GM12864 (cell line): ENCODE measurements at regions not wholly inside any gene's neighbourhood (a gene's known extent, or its start where the extent isn't known, plus 50 kb on each side); places are given as distances from the start of the nearest gene placed in this dataset.
"Not testable (repeated sequence)": the region's sequence is repeated elsewhere in the genome, so short reads cannot be mapped to it uniquely, and the experiment has no call there.

Experiments used
- DNase-seq: peaks from one replicate; pipeline ENCODE4 v3.0.0-alpha.2; 2011; ENCODE audit warnings: low read depth
- H3K4me3 ChIP-seq: 2 replicates; pipeline ENCODE4 v1.5.1; 2011; ENCODE audit warnings: mild to moderate bottlenecking, low read depth, low read length, control low read depth
- CTCF ChIP-seq: IDR thresholded peaks from 2 replicates; pipeline ENCODE4 v1.5.1; 2011; ENCODE audit warnings: low read depth, mild to moderate bottlenecking, moderate library complexity, low read length, control low read depth, inconsistent platforms; ENCODE audit errors: missing control alignments

GRCh38 chr10:130283219-130283545 lies 147.0 kb downstream of the GLRX3 start:
- no peak for TF ChIP-seq CTCF
- H3K4me3 ChIP-seq = no peak overlapping the region
- DNase-seq = no peak

GRCh38 chr10:130295761-130296160 lies 159.6 kb downstream of the GLRX3 start:
- not testable (repeated sequence) for H3K4me3 ChIP-seq, DNase-seq

- TF ChIP-seq CTCF = no peak
- DNase-seq = no peak
- H3K4me3 ChIP-seq = no peak overlapping the region
Measured at GRCh38 chr10:130300608-130301020, 164.4 kb downstream of the GLRX3 start.

GRCh38 chr10:130301021-130301892 lies 165.1 kb downstream of the GLRX3 start:
- no peak overlapping the region for H3K4me3 ChIP-seq
- TF ChIP-seq CTCF = no peak
- DNase-seq = no peak

- no peak for DNase-seq
- no peak overlapping the region for H3K4me3 ChIP-seq
- no peak for TF ChIP-seq CTCF
Measured at GRCh38 chr10:130326954-130327353, 190.8 kb downstream of the GLRX3 start.

GRCh38 chr10:130329792-130330191 lies 193.6 kb downstream of the GLRX3 start:
- no peak for DNase-seq
- no peak for TF ChIP-seq CTCF
- H3K4me3 ChIP-seq = no peak overlapping the region

GRCh38 chr10:130333185-130333584 lies 197.0 kb downstream of the GLRX3 start:
- no peak for TF ChIP-seq CTCF
- DNase-seq = no peak
- H3K4me3 ChIP-seq = no peak overlapping the region
